ENCODE measurements at regions not wholly inside any gene's neighbourhood (a gene's known extent, or its start where the extent isn't known, plus 50 kb on each side); places are given as distances from the start of the nearest gene placed in this dataset.

DNA sequence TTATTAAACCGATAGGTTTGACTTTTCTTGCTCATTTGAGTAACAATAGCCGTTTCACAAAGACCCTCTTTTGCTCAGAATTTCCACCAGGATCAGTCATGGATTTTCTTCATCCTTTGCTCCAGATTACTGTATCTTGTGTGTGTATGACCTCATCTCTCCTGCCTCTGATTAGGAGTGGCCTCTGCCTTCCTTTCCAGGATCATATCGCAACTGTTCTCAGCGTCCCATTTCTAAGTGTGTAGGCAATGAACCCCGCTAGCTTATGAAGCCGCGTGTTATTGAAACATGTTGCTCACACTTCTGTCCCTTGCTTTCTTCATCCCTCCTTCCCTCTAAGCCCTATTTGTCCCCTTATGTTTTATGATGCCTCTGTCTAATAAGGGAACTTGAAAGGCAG lies 169.8 kb upstream of the RPS23 start:
- TF ChIP-seq, protein P1, sequence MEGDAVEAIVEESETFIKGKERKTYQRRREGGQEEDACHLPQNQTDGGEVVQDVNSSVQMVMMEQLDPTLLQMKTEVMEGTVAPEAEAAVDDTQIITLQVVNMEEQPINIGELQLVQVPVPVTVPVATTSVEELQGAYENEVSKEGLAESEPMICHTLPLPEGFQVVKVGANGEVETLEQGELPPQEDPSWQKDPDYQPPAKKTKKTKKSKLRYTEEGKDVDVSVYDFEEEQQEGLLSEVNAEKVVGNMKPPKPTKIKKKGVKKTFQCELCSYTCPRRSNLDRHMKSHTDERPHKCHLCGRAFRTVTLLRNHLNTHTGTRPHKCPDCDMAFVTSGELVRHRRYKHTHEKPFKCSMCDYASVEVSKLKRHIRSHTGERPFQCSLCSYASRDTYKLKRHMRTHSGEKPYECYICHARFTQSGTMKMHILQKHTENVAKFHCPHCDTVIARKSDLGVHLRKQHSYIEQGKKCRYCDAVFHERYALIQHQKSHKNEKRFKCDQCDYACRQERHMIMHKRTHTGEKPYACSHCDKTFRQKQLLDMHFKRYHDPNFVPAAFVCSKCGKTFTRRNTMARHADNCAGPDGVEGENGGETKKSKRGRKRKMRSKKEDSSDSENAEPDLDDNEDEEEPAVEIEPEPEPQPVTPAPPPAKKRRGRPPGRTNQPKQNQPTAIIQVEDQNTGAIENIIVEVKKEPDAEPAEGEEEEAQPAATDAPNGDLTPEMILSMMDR (IDR thresholded peaks at IDR 0.05), result no peak
- no peak for TF ChIP-seq BHLHE40 (IDR thresholded peaks at IDR 0.05; ENCODE audit: low read depth, low read length)
- TF ChIP-seq, protein P2, sequence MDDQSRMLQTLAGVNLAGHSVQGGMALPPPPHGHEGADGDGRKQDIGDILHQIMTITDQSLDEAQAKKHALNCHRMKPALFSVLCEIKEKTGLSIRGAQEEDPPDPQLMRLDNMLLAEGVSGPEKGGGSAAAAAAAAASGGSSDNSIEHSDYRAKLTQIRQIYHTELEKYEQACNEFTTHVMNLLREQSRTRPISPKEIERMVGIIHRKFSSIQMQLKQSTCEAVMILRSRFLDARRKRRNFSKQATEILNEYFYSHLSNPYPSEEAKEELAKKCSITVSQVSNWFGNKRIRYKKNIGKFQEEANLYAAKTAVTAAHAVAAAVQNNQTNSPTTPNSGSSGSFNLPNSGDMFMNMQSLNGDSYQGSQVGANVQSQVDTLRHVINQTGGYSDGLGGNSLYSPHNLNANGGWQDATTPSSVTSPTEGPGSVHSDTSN (IDR thresholded peaks at IDR 0.05), result no peak
- TF ChIP-seq JUN (IDR thresholded peaks at IDR 0.05), result no peak
- TF ChIP-seq POLR2AphosphoS2 (conservative IDR thresholded peaks at IDR 0.05; ENCODE audit: low read length), result no peak
- no peak for TF ChIP-seq RCOR1 (IDR thresholded peaks at IDR 0.05; ENCODE audit: low read depth, low read length)
- TF ChIP-seq, protein P3, sequence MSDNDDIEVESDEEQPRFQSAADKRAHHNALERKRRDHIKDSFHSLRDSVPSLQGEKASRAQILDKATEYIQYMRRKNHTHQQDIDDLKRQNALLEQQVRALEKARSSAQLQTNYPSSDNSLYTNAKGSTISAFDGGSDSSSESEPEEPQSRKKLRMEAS (IDR thresholded peaks at IDR 0.05), result no peak
- TF ChIP-seq RFX5 (IDR thresholded peaks at IDR 0.05), result no peak
